ENCODE measurements at regions not wholly inside any gene's neighbourhood (a gene's known extent, or its start where the extent isn't known, plus 50 kb on each side); places are given as distances from the start of the nearest gene placed in this dataset.

DNA sequence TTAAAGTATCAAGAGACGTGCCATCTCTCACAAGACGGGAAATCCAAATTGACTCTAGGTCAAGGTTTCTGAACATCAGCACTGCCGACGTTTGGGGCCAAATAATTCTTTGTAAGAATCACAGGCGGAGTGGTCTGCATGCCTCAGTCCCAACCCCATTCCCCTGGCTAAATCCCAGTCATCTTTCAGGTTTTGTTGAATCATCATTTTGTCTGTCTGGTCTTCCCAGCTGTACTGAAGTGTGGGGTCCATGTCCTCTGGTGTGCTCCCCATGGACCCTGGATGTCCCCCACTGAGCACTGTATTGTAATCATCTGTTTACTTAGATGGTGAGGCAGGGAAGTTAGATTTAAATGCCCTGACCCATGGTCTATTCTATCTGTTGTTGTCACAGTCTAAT, 103.6 kb upstream of the GALNT18 start:
- TF ChIP-seq CTCF (conservative IDR thresholded peaks at IDR 0.05; ENCODE audit: low read depth, low read length) = no peak
- TF ChIP-seq EZH2 (IDR thresholded peaks at IDR 0.05; ENCODE audit: low read length, unreplicated experiment) = no peak
- no peak for TF ChIP-seq EZH2phosphoT487 (IDR thresholded peaks at IDR 0.05; ENCODE audit: borderline replicate concordance, low read length)
